ENCODE measurements at regions not wholly inside any gene's neighbourhood (a gene's known extent, or its start where the extent isn't known, plus 50 kb on each side); places are given as distances from the start of the nearest gene placed in this dataset.
"Not testable (repeated sequence)": the region's sequence is repeated elsewhere in the genome, so short reads cannot be mapped to it uniquely, and the experiment has no call there.

- H3K36me3 ChIP-seq (ENCODE audit: control insufficient read depth in 2 of 4, insufficient read depth in 4 of 4, low read length in 3 of 4); H3K9me3 ChIP-seq (ENCODE audit: insufficient read depth in 2 of 2, low read depth in 1 of 2, low read length in 1 of 2); H3K14ac ChIP-seq (ENCODE audit: insufficient read length); H3K27me3 ChIP-seq (replicated peaks in 1 of 4; ENCODE audit: control insufficient read depth in 3 of 4, extremely low read depth in 1 of 4, insufficient read depth in 3 of 4, low read length in 3 of 4); H2AK5ac ChIP-seq (ENCODE audit: low read depth, low read length); H2AFZ ChIP-seq (ENCODE audit: low read length); POLR2A ChIA-PET (ENCODE audit: partially characterized antibody); H4K20me1 ChIP-seq (replicated peaks in 1 of 2; ENCODE audit: control insufficient read depth in 1 of 2, insufficient read depth in 2 of 2, low read length in 2 of 2); H3K4me2 ChIP-seq (ENCODE audit: insufficient read depth in 1 of 2, low read depth in 2 of 2, low read length in 2 of 2); H4K91ac ChIP-seq (replicated peaks; ENCODE audit: insufficient read length, low read length); H3K23ac ChIP-seq (ENCODE audit: insufficient read length); H4K5ac ChIP-seq (ENCODE audit: insufficient read length, low read depth, low read length); H3K4me3 ChIP-seq (ENCODE audit: extremely low read depth in 1 of 4, insufficient read depth in 2 of 4, low read depth in 3 of 4, low read length in 4 of 4); H3K79me2 ChIP-seq (ENCODE audit: control insufficient read depth in 1 of 2, insufficient read depth in 2 of 2, low read length in 2 of 2); H2BK5ac ChIP-seq (ENCODE audit: low read depth, low read length); H3K4me1 ChIP-seq (replicated peaks in 1 of 4; ENCODE audit: control insufficient read depth in 3 of 4, insufficient read depth in 4 of 4, low read length in 3 of 4); H3K79me1 ChIP-seq (ENCODE audit: low read depth, low read length); H3K9ac ChIP-seq (replicated peaks in 1 of 4; ENCODE audit: extremely low read depth in 1 of 4, low read depth in 3 of 4, low read length in 3 of 4); H3K56ac ChIP-seq (replicated peaks; ENCODE audit: insufficient read length, low read depth, low read length); H3K27ac ChIP-seq (ENCODE audit: low read depth, low read length); H2BK120ac ChIP-seq (replicated peaks; ENCODE audit: low read depth, low read length); H2BK20ac ChIP-seq (ENCODE audit: low read length); H3K4ac ChIP-seq (replicated peaks; ENCODE audit: insufficient read length, low read depth, low read length); H2BK12ac ChIP-seq (ENCODE audit: low read depth, low read length); H2BK15ac ChIP-seq (ENCODE audit: low read length); H4K8ac ChIP-seq (ENCODE audit: extremely low read depth, insufficient read depth, low read length); H3K18ac ChIP-seq (ENCODE audit: extremely low read depth, low read length); FAIRE-seq; H3K23me2 ChIP-seq (ENCODE audit: low read depth, low read length): not testable (repeated sequence)
- 80% methylated on average over 10 of the region's 13 CpGs; no CpG with 5 or more reads in 1 of the 2 experiments for WGBS, 2 experiments (ENCODE audit: extremely low coverage in 1 of 2, insufficient coverage in 1 of 2, insufficient read length in 1 of 2, insufficient replicate concordance in 2 of 2, low coverage in 1 of 2, low lambda C conversion rate in 2 of 2, missing lambda C conversion rate in 1 of 2)
- CTCF ChIA-PET (ENCODE audit: partially characterized antibody), result interaction anchor here (1.0 kb wide), 1 partner anchor 9 kb away, joined by 6 read pairs; no protein-coding TSS in a partner anchor
- peak in 1 of 2 experiments; percentile 64 for DNase-seq (ENCODE audit: low read depth in 1 of 2, low spot score in 2 of 2)
These were observed 88.8 kb upstream of the IFNG-AS1 start for GRCh38 chr12:67900418-67900817.

Data from H1 (cell line).